ENCODE measurements at regions not wholly inside any gene's neighbourhood (a gene's known extent, or its start where the extent isn't known, plus 50 kb on each side); places are given as distances from the start of the nearest gene placed in this dataset.

DNA sequence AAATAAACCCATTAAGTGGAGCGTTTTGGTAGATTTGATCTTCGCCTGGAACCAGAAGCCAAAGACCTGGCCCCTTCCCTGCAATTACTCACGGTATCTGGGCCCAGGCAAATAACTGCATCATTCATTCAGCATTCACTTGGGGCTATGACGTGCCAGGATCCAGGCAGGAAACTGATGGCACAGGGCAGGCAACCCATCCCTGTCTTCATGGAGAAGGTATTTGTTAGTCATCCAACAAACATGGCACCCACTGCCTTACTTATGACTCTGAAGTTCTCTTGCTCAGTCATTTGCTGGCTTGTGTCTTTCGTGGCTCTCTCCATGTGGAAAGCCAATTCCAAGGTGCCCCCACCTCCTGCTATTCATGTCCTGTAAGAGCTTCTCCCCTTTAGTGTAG lies 232.4 kb downstream of the BMP7 start:
- no peak overlapping the region for H3K9ac ChIP-seq (ENCODE audit: low read length in 3 of 3)
- peaks cover 0 to 2% (median 0%) of the 10 kb centered on the region in 3 donors for H3K9me3 ChIP-seq (ENCODE audit: control insufficient read depth in 2 of 3, insufficient read depth in 1 of 3, low read length in 3 of 3)
- intact Hi-C loops (cut with DNase I) = no loop called here
- no peaks in the 10 kb centered on the region for H3K4me1 ChIP-seq (ENCODE audit: control insufficient read depth in 2 of 3, insufficient read depth in 2 of 3, low read depth in 1 of 3, low read length in 3 of 3)
- TF ChIP-seq, protein P1, sequence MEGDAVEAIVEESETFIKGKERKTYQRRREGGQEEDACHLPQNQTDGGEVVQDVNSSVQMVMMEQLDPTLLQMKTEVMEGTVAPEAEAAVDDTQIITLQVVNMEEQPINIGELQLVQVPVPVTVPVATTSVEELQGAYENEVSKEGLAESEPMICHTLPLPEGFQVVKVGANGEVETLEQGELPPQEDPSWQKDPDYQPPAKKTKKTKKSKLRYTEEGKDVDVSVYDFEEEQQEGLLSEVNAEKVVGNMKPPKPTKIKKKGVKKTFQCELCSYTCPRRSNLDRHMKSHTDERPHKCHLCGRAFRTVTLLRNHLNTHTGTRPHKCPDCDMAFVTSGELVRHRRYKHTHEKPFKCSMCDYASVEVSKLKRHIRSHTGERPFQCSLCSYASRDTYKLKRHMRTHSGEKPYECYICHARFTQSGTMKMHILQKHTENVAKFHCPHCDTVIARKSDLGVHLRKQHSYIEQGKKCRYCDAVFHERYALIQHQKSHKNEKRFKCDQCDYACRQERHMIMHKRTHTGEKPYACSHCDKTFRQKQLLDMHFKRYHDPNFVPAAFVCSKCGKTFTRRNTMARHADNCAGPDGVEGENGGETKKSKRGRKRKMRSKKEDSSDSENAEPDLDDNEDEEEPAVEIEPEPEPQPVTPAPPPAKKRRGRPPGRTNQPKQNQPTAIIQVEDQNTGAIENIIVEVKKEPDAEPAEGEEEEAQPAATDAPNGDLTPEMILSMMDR (IDR thresholded peaks at IDR 0.05; ENCODE audit: borderline replicate concordance, extremely low read depth, insufficient read depth) = no peak
- H3K27ac ChIP-seq (ENCODE audit: low read depth in 2 of 2, low read length in 2 of 2) = no peak overlapping the region
- no peaks in the 10 kb centered on the region for H3K36me3 ChIP-seq (ENCODE audit: control insufficient read depth in 2 of 3, insufficient read depth in 3 of 3, low read length in 3 of 3)
- no peak overlapping the region for H3K4me3 ChIP-seq (ENCODE audit: low read length in 3 of 3)
- FAIRE-seq = no peak
- no peak for DNase-seq
- no peaks in the 10 kb centered on the region for H3K27me3 ChIP-seq (ENCODE audit: control insufficient read depth, insufficient read depth, low read length)

DNA sequence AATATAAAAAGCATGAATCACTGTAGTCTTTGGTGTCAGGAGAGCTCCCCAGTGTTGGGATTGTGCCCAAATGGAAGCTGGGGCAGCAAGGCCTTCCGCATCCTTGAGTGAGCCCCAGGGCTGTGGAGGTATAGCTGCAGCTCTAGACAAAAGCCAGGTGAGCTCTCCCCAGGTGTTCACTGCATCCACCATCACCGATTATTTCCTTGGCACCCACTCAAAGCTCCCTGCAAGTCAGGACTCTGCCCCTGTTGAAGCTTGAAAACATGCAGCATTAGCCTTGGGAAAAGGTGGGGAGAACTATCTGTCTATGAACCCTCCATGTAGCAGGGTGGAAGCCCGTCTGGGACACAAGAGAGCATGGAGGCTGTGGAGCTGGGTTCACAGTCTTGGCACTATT lies 228.8 kb downstream of the BMP7 start:
- no peaks in the 10 kb centered on the region for H3K36me3 ChIP-seq (ENCODE audit: control insufficient read depth in 2 of 3, insufficient read depth in 3 of 3, low read length in 3 of 3)
- intact Hi-C loops (cut with DNase I) = no loop called here
- H3K27me3 ChIP-seq (ENCODE audit: control insufficient read depth, insufficient read depth, low read length) = no peaks in the 10 kb centered on the region
- DNase-seq = no peak
- no peak overlapping the region for H3K4me3 ChIP-seq (ENCODE audit: low read length in 3 of 3)
- H3K9me3 ChIP-seq (ENCODE audit: control insufficient read depth in 2 of 3, insufficient read depth in 1 of 3, low read length in 3 of 3) = no peaks in the 10 kb centered on the region
- TF ChIP-seq, protein P1 (IDR thresholded peaks at IDR 0.05; ENCODE audit: borderline replicate concordance, extremely low read depth, insufficient read depth) = no peak
- no peak for FAIRE-seq
- no peak overlapping the region for H3K9ac ChIP-seq (ENCODE audit: low read length in 3 of 3)
- H3K4me1 ChIP-seq (ENCODE audit: control insufficient read depth in 2 of 3, insufficient read depth in 2 of 3, low read depth in 1 of 3, low read length in 3 of 3) = no peaks in the 10 kb centered on the region
- H3K27ac ChIP-seq (ENCODE audit: low read depth in 2 of 2, low read length in 2 of 2) = no peak overlapping the region

DNA sequence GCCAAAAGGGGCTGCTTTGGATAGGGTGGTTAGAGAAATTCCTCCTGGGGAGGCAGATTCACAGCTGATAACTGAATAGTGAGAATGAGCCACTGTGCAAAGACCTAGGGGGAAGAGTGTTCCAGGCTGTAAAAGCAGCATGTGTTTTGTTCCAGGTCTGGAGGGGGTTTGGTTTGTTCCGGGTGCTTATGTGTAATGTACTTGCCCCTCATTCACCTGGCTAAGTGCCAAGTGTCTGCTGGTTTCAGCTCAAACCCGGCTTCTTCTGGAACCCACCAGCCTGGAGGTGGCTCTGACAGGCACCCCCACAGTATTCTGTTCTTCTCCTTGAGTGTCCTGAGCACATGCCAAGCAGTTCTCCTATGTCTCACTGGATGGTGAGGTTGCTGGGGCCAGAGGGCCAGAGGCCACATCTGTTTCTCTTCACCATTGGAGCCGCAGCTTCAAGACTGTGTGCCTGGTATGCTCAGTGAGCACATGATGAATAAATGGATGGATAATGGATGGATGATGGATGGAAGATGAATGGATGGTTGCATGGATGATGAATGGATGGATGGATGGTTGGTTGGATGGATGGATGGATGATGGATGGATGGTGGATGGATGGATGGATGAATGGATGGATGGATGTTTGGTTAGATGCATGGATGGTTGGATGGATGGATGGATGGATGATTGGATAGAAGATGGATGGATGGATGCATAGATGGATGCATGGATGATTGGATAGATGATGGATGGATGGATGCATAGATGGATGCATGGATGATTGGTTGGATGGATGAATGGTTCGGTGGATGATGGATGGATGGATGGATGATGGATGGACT lies 227.6 kb downstream of the BMP7 start:
- intact Hi-C loops (cut with DNase I) = no loop called here
- no peaks in the 10 kb centered on the region for H3K9me3 ChIP-seq (ENCODE audit: control insufficient read depth in 2 of 3, insufficient read depth in 1 of 3, low read length in 3 of 3)
- TF ChIP-seq, protein P1 (IDR thresholded peaks at IDR 0.05; ENCODE audit: borderline replicate concordance, extremely low read depth, insufficient read depth) = no peak
- H3K27ac ChIP-seq (ENCODE audit: low read depth in 2 of 2, low read length in 2 of 2) = no peak overlapping the region
- no peak for FAIRE-seq
- H3K9ac ChIP-seq (ENCODE audit: low read length in 3 of 3) = no peak overlapping the region
- no peaks in the 10 kb centered on the region for H3K27me3 ChIP-seq (ENCODE audit: control insufficient read depth, insufficient read depth, low read length)
- DNase-seq = no peak
- no peak overlapping the region for H3K4me3 ChIP-seq (ENCODE audit: low read length in 3 of 3)
- no peaks in the 10 kb centered on the region for H3K36me3 ChIP-seq (ENCODE audit: control insufficient read depth in 2 of 3, insufficient read depth in 3 of 3, low read length in 3 of 3)
- no peaks in the 10 kb centered on the region for H3K4me1 ChIP-seq (ENCODE audit: control insufficient read depth in 2 of 3, insufficient read depth in 2 of 3, low read depth in 1 of 3, low read length in 3 of 3)

Measured in kidney (tissue), 13 donors.